Gastroesophageal sphincter (tissue), 3 donors: ENCODE measurements at regions not wholly inside any gene's neighbourhood (a gene's known extent, or its start where the extent isn't known, plus 50 kb on each side); places are given as distances from the start of the nearest gene placed in this dataset.

ENCODE experiments used
- POLR2AphosphoS5 ChIP-seq: sonication (generic); formaldehyde crosslinking; IDR thresholded peaks from one replicate; pipeline ENCODE4 v1.6.1; 2017; ENCODE audit warnings: antibody characterized with exemption
- TF ChIP-seq, protein P1 (sequence below), 4 experiments: fragments of 200-600 bp in 2 of 4; fragments of 450-650 bp in 2 of 4; sonication (generic) in 1 of 4; IDR thresholded peaks; one replicate each; pipeline ENCODE4 v1.5.1; 2017 to 2019; ENCODE audit warnings: antibody characterized with exemption in 4 of 4, mild to moderate bottlenecking in 2 of 4, moderate library complexity in 2 of 4

DNA sequence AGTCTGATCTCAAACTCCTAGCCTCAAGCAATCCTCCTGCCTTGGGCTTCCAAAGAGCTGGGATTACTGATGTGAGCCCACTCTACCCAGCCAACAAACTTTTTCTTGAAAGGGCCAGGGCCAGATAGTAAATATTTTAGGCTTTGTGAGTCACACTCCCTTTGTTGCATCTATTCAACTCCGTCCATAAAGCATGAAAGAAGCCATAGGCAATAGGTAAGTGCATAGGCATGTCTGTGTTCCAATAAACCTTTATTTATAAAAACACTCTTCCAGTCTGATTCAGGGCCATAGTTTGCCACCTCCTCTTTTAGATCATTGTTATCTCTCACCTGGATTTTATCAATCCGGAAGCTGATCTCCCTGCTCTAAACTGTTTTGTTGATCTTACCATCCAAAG is 105.6 kb upstream of the BMPER start:
- TF ChIP-seq, protein P1, sequence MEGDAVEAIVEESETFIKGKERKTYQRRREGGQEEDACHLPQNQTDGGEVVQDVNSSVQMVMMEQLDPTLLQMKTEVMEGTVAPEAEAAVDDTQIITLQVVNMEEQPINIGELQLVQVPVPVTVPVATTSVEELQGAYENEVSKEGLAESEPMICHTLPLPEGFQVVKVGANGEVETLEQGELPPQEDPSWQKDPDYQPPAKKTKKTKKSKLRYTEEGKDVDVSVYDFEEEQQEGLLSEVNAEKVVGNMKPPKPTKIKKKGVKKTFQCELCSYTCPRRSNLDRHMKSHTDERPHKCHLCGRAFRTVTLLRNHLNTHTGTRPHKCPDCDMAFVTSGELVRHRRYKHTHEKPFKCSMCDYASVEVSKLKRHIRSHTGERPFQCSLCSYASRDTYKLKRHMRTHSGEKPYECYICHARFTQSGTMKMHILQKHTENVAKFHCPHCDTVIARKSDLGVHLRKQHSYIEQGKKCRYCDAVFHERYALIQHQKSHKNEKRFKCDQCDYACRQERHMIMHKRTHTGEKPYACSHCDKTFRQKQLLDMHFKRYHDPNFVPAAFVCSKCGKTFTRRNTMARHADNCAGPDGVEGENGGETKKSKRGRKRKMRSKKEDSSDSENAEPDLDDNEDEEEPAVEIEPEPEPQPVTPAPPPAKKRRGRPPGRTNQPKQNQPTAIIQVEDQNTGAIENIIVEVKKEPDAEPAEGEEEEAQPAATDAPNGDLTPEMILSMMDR (IDR thresholded peaks at IDR 0.05), result no peak
- TF ChIP-seq POLR2AphosphoS5, result no peak
